ENCODE measurements at regions not wholly inside any gene's neighbourhood (a gene's known extent, or its start where the extent isn't known, plus 50 kb on each side); places are given as distances from the start of the nearest gene placed in this dataset.

GRCh38 chr13:23514076-23514475 is 56.1 kb upstream of the TNFRSF19 start:
- TF ChIP-seq CTCF (IDR thresholded peaks at IDR 0.05), result no peak
- DNase-seq (ENCODE audit: low spot score) (no peak), ATAC-seq (ENCODE audit: low FRiP score) (no peak)

- ATAC-seq (ENCODE audit: low FRiP score) (no peak), DNase-seq (ENCODE audit: low spot score) (no peak)
- no peak for TF ChIP-seq CTCF (IDR thresholded peaks at IDR 0.05)
Observed at GRCh38 chr13:23515116-23515515, 55.1 kb upstream of the TNFRSF19 start.

- DNase-seq (ENCODE audit: low spot score) (no peak), ATAC-seq (ENCODE audit: low FRiP score) (no peak)
- no peak for TF ChIP-seq CTCF (IDR thresholded peaks at IDR 0.05)
Observed at GRCh38 chr13:23516190-23516589, 54.0 kb upstream of the TNFRSF19 start.

- ATAC-seq (ENCODE audit: low FRiP score) (no peak), DNase-seq (ENCODE audit: low spot score) (no peak)
- no peak for TF ChIP-seq CTCF (IDR thresholded peaks at IDR 0.05)
Observed at GRCh38 chr13:23516702-23517101, 53.5 kb upstream of the TNFRSF19 start.

- ATAC-seq (ENCODE audit: low FRiP score) (no peak), DNase-seq (ENCODE audit: low spot score) (no peak)
- TF ChIP-seq CTCF (IDR thresholded peaks at IDR 0.05), result no peak
Observed at GRCh38 chr13:23518231-23518630, 52.0 kb upstream of the TNFRSF19 start.

Data from omental fat pad (tissue), 3 donors.